ENCODE measurements at regions not wholly inside any gene's neighbourhood (a gene's known extent, or its start where the extent isn't known, plus 50 kb on each side); places are given as distances from the start of the nearest gene placed in this dataset.

DNA sequence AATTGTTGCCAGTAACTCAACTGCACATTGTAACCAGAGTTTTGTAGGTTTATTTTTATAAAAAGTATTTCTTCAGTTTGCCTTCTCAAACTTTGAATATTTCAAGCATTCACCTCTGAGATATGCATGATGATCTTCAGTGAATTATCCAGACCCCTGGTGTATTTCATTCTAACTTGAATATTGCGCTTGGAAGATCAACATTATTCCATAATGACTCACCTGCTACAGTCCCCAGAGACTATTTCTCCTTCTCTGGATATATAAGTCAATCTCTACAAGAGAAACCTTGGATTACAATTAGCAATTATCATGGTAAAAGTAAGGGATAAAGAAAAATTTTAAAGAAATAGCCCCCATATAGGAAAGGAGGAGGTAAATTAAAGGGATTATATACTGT is 1041.0 kb downstream of the TLE1 start:
- TF ChIP-seq EZH2 (IDR thresholded peaks at IDR 0.05; ENCODE audit: low read depth), result no peak
- no peak for TF ChIP-seq CTCF (conservative IDR thresholded peaks at IDR 0.05)
- no peak overlapping the region for H3K27ac ChIP-seq
- H3K27me3 ChIP-seq (ENCODE audit: insufficient read depth, low read depth), result no peaks in the 10 kb centered on the region
- H3K9me2 ChIP-seq (ENCODE audit: insufficient read depth), result no peaks in the 10 kb centered on the region; the same call in 1 of the 2 replicates
- ChIA-PET POLR2A (ENCODE audit: unreplicated experiment) (no interaction called here), CTCF (no interaction called here)
- H3K4me3 ChIP-seq, result no peak overlapping the region
- H2AFZ ChIP-seq, result no peak overlapping the region
- BruUV-seq (replicated peaks), result no TSS peak
- no peaks in the 10 kb centered on the region for H3K36me3 ChIP-seq (ENCODE audit: low read depth)
- 0 out of 2 replicates have a peak, but pooled peaks cover 5% of the 10 kb centered on the region for H3K4me1 ChIP-seq (replicated peaks; ENCODE audit: insufficient read depth)
- no peaks in the 10 kb centered on the region for H4K20me1 ChIP-seq (ENCODE audit: insufficient read depth)
- intact Hi-C loops (cut with micrococcal nuclease; ENCODE audit: unreplicated experiment), result no loop called here
- no peak for DNase-seq
- no peaks in the 10 kb centered on the region for H3F3A ChIP-seq (ENCODE audit: insufficient read depth, low read depth)
- no peaks in the 10 kb centered on the region for H3K79me2 ChIP-seq (ENCODE audit: low read depth)
- H3K4me2 ChIP-seq, result no peak overlapping the region
- H3K9me3 ChIP-seq (ENCODE audit: insufficient read depth, low read depth), result no peaks in the 10 kb centered on the region

DNA sequence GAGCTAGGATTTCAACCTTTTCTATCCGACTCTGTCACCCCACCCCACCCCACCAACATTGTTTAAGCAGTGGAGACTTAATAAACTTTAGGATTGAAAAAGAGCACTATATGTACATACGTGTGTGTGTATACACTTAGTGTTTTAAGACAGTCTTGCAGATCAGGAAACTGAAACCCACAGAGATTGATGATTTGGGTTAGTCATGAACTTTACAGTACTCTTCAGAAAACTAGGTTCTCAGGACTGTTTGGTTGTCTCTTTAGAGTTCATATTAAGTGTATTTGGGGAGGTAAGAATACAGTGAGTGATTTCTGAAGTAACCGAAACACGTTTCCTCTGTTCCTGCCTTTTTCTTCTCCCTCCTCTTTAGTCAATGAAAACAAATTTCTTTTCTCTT is 1043.1 kb downstream of the TLE1 start:
- BruUV-seq (replicated peaks), result no TSS peak
- H2AFZ ChIP-seq, result no peak overlapping the region
- POLR2A ChIA-PET (ENCODE audit: unreplicated experiment), result interaction anchor here (0.7 kb wide), 1 partner anchor 126 kb away, joined by 3 read pairs; no protein-coding TSS in a partner anchor

GRCh38 chr9:80644044-80644443 is 1045.3 kb downstream of the TLE1 start:
- BruUV-seq (replicated peaks), result no TSS peak
- Histone ChIP-seq H3K9me3 (ENCODE audit: insufficient read depth, low read depth) (no peaks in the 10 kb centered on the region), H3K27me3 (ENCODE audit: insufficient read depth, low read depth) (no peaks in the 10 kb centered on the region), H3K79me2 (ENCODE audit: low read depth) (no peaks in the 10 kb centered on the region), H3K4me1 (replicated peaks; ENCODE audit: insufficient read depth) (0 out of 2 replicates have a peak, but pooled peaks cover 4% of the 10 kb centered on the region), H3K27ac (no peak overlapping the region), H3K4me3 (no peak overlapping the region), H3K36me3 (ENCODE audit: low read depth) (no peaks in the 10 kb centered on the region), H3F3A (ENCODE audit: insufficient read depth, low read depth) (no peaks in the 10 kb centered on the region), H4K20me1 (ENCODE audit: insufficient read depth) (no peaks in the 10 kb centered on the region), H3K4me2 (no peak overlapping the region), H2AFZ (0 out of 2 replicates have a peak overlapping the region, but pooled peaks have one; percentile 16), H3K9me2 (ENCODE audit: insufficient read depth) (no peaks in the 10 kb centered on the region; the same call in 1 of the 2 replicates)
- ChIA-PET POLR2A (ENCODE audit: unreplicated experiment) (no interaction called here), CTCF (no interaction called here)
- TF ChIP-seq CTCF (conservative IDR thresholded peaks at IDR 0.05), result no peak
- TF ChIP-seq EZH2 (IDR thresholded peaks at IDR 0.05; ENCODE audit: low read depth), result no peak
- intact Hi-C loops (cut with micrococcal nuclease; ENCODE audit: unreplicated experiment), result no loop called here
- DNase-seq, result no peak

More for the DNA sequence above, 1043.1 kb downstream of the TLE1 start:
- H3F3A ChIP-seq (ENCODE audit: insufficient read depth, low read depth), result no peaks in the 10 kb centered on the region
- no peaks in the 10 kb centered on the region for H3K9me3 ChIP-seq (ENCODE audit: insufficient read depth, low read depth)
- H3K4me2 ChIP-seq, result no peak overlapping the region
- no peaks in the 10 kb centered on the region for H4K20me1 ChIP-seq (ENCODE audit: insufficient read depth)
- no peaks in the 10 kb centered on the region for H3K79me2 ChIP-seq (ENCODE audit: low read depth)
- H3K36me3 ChIP-seq (ENCODE audit: low read depth), result no peaks in the 10 kb centered on the region
- DNase-seq, result no peak
- no peaks in the 10 kb centered on the region; the same call in 1 of the 2 replicates for H3K9me2 ChIP-seq (ENCODE audit: insufficient read depth)
- no peak overlapping the region for H3K27ac ChIP-seq
- no peaks in the 10 kb centered on the region for H3K27me3 ChIP-seq (ENCODE audit: insufficient read depth, low read depth)
- TF ChIP-seq EZH2 (IDR thresholded peaks at IDR 0.05; ENCODE audit: low read depth) (no peak), CTCF (conservative IDR thresholded peaks at IDR 0.05) (no peak)
- intact Hi-C loops (cut with micrococcal nuclease; ENCODE audit: unreplicated experiment), result no loop called here
- CTCF ChIA-PET, result no interaction called here
- no peak overlapping the region for H3K4me3 ChIP-seq
- 0 out of 2 replicates have a peak, but pooled peaks cover 5% of the 10 kb centered on the region for H3K4me1 ChIP-seq (replicated peaks; ENCODE audit: insufficient read depth)
